Smooth muscle cell (in vitro differentiated cells): ENCODE measurements at regions not wholly inside any gene's neighbourhood (a gene's known extent, or its start where the extent isn't known, plus 50 kb on each side); places are given as distances from the start of the nearest gene placed in this dataset.

Source experiments
- DNase-seq: peaks from one replicate; lab custom pipeline; 2025; ENCODE audit not compliant: unreplicated experiment; lab: John Stamatoyannopoulos, UW
- H2AFZ ChIP-seq: fragments of 200-600 bp; sonication (generic); 2 replicates; pipeline ENCODE4 v1.6.0; 2016; ENCODE audit warnings: antibody characterized with exemption, low read depth, mild to moderate bottlenecking
- H3F3A ChIP-seq: fragments of 200-600 bp; sonication (generic); 2 replicates; pipeline ENCODE4 v1.6.0; 2017; ENCODE audit warnings: antibody characterized with exemption, low read depth
- H3K27ac ChIP-seq: fragments of 200-600 bp; sonication (generic); 2 replicates; pipeline ENCODE4 v1.5.1; 2016; ENCODE audit warnings: low read depth, mild to moderate bottlenecking
- H3K27me3 ChIP-seq: fragments of 200-600 bp; sonication (generic); 2 replicates; pipeline ENCODE4 v1.6.1; 2016; ENCODE audit warnings: low read depth, mild to moderate bottlenecking
- H3K36me3 ChIP-seq: fragments of 200-600 bp; sonication (generic); 2 replicates; pipeline ENCODE4 v1.5.1; 2016; ENCODE audit warnings: low read depth
- H3K4me1 ChIP-seq: fragments of 200-600 bp; sonication (generic); 2 replicates; pipeline ENCODE4 v1.5.1; 2016; ENCODE audit warnings: low read depth
- H3K4me2 ChIP-seq: fragments of 200-600 bp; sonication (generic); 2 replicates; pipeline ENCODE4 v1.6.0; 2016; ENCODE audit warnings: mild to moderate bottlenecking
- H3K4me3 ChIP-seq: fragments of 200-600 bp; sonication (generic); 2 replicates; pipeline ENCODE4 v1.5.1; 2016; ENCODE audit warnings: mild to moderate bottlenecking
- H3K79me2 ChIP-seq: fragments of 200-600 bp; sonication (generic); 2 replicates; pipeline ENCODE4 v1.6.0; 2016; ENCODE audit warnings: low read depth, mild to moderate bottlenecking
- H3K9ac ChIP-seq: fragments of 200-600 bp; sonication (generic); 2 replicates; pipeline ENCODE4 v1.6.0; 2016; ENCODE audit warnings: low read depth
- H3K9me3 ChIP-seq: fragments of 200-600 bp; sonication (generic); replicated peaks from 2 replicates; pipeline ENCODE4 v1.5.1; 2016; ENCODE audit warnings: low read depth
- H4K20me1 ChIP-seq: fragments of 200-600 bp; sonication (generic); 2 replicates; pipeline ENCODE4 v1.6.0; 2016; ENCODE audit warnings: low read depth
- CTCF ChIP-seq: fragments of 200-600 bp; sonication (generic); IDR thresholded peaks from 2 replicates; pipeline ENCODE4 v1.5.1; 2017; ENCODE audit warnings: borderline replicate concordance, mild to moderate bottlenecking, antibody characterized with exemption; ENCODE audit not compliant: insufficient read depth, poor library complexity, severe bottlenecking
- WGBS: methylation state at CpG from one replicate; pipeline ENCODE4 v1.1.7; 2016; ENCODE audit warnings: low lambda C conversion rate; 5-methylcytosine and 5-hydroxymethylcytosine counted together

GRCh38 chr5:69032009-69032408 is 61.8 kb upstream of the SLC30A5 start:
- H3K4me2 ChIP-seq, result no peak overlapping the region
- H3K9ac ChIP-seq, result no peak overlapping the region
- DNase-seq, result no peak
- 82% methylated on average over 3 of the region's 3 CpGs for WGBS
- no peaks in the 10 kb centered on the region for H3F3A ChIP-seq
- H3K4me1 ChIP-seq, result no peaks in the 10 kb centered on the region
- H3K27me3 ChIP-seq, result no peaks in the 10 kb centered on the region
- no peak for TF ChIP-seq CTCF
- H3K79me2 ChIP-seq, result no peaks in the 10 kb centered on the region
- no peaks in the 10 kb centered on the region for H4K20me1 ChIP-seq
- no peaks in the 10 kb centered on the region for H3K36me3 ChIP-seq
- no peaks in the 10 kb centered on the region for H3K9me3 ChIP-seq
- H2AFZ ChIP-seq, result no peak overlapping the region
- no peak overlapping the region for H3K4me3 ChIP-seq
- H3K27ac ChIP-seq, result no peak overlapping the region

- H3K4me2 ChIP-seq, result no peak overlapping the region
- H3K4me1 ChIP-seq, result no peaks in the 10 kb centered on the region
- 71% methylated on average over 2 of the region's 2 CpGs for WGBS
- H3K27ac ChIP-seq, result no peak overlapping the region
- DNase-seq, result no peak
- no peak overlapping the region for H3K9ac ChIP-seq
- H3K79me2 ChIP-seq, result no peaks in the 10 kb centered on the region
- no peaks in the 10 kb centered on the region for H3K9me3 ChIP-seq
- no peak overlapping the region for H3K4me3 ChIP-seq
- TF ChIP-seq CTCF, result no peak
- no peak overlapping the region for H2AFZ ChIP-seq
- H4K20me1 ChIP-seq, result no peaks in the 10 kb centered on the region
- H3F3A ChIP-seq, result no peaks in the 10 kb centered on the region
- no peaks in the 10 kb centered on the region for H3K27me3 ChIP-seq
- no peaks in the 10 kb centered on the region for H3K36me3 ChIP-seq
Measured at GRCh38 chr5:69033690-69034089, 60.1 kb upstream of the SLC30A5 start.

- 87% methylated on average over 7 of the region's 7 CpGs for WGBS
- no peaks in the 10 kb centered on the region for H3K9me3 ChIP-seq
- no peak overlapping the region for H3K27ac ChIP-seq
- no peak for TF ChIP-seq CTCF
- H3K9ac ChIP-seq, result no peak overlapping the region
- H3K36me3 ChIP-seq, result no peaks in the 10 kb centered on the region
- H4K20me1 ChIP-seq, result no peaks in the 10 kb centered on the region
- no peak overlapping the region for H3K4me2 ChIP-seq
- no peak for DNase-seq
- H2AFZ ChIP-seq, result no peak overlapping the region
- no peak overlapping the region for H3K4me3 ChIP-seq
- H3F3A ChIP-seq, result no peaks in the 10 kb centered on the region
- no peaks in the 10 kb centered on the region for H3K27me3 ChIP-seq
- no peaks in the 10 kb centered on the region for H3K79me2 ChIP-seq
- H3K4me1 ChIP-seq, result no peaks in the 10 kb centered on the region
Measured at GRCh38 chr5:69034898-69035297, 58.9 kb upstream of the SLC30A5 start.

GRCh38 chr5:69035665-69036064 is 58.1 kb upstream of the SLC30A5 start:
- no peaks in the 10 kb centered on the region for H3K9me3 ChIP-seq
- H3K79me2 ChIP-seq, result no peaks in the 10 kb centered on the region
- H3K27me3 ChIP-seq, result no peaks in the 10 kb centered on the region
- no peak for DNase-seq
- 70% methylated on average over 4 of the region's 4 CpGs for WGBS
- no peak overlapping the region for H3K4me2 ChIP-seq
- no peak overlapping the region for H2AFZ ChIP-seq
- H3F3A ChIP-seq, result no peaks in the 10 kb centered on the region
- no peak for TF ChIP-seq CTCF
- H3K27ac ChIP-seq, result no peak overlapping the region
- no peak overlapping the region for H3K4me3 ChIP-seq
- H3K9ac ChIP-seq, result no peak overlapping the region
- no peaks in the 10 kb centered on the region for H3K36me3 ChIP-seq
- H4K20me1 ChIP-seq, result no peaks in the 10 kb centered on the region
- no peaks in the 10 kb centered on the region for H3K4me1 ChIP-seq
